H1 (cell line): ENCODE measurements at regions not wholly inside any gene's neighbourhood (a gene's known extent, or its start where the extent isn't known, plus 50 kb on each side); places are given as distances from the start of the nearest gene placed in this dataset.

Experiments used
- CTCF ChIA-PET: fragments of 300-600 bp; sonication (Branson Sonifier 250); formaldehyde crosslinking; loops from one replicate; lab custom pipeline; 2021; ENCODE audit not compliant: partially characterized antibody; lab: Charles Lee
- POLR2A ChIA-PET: fragments of 300-600 bp; sonication (Branson Sonifier 250); formaldehyde crosslinking; loops from one replicate; lab custom pipeline; 2021; ENCODE audit warnings: inconsistent platforms; ENCODE audit not compliant: partially characterized antibody; lab: Charles Lee
- DNase-seq, 2 experiments: peaks; one replicate each; pipeline versions ENCODE4 v3.0.0 to v3.0.0-alpha.2; 2010 to 2022; ENCODE audit warnings: low spot score in 2 of 2, low read depth in 1 of 2, mixed read lengths in 1 of 2
- FAIRE-seq: peaks from 2 replicates; lab custom pipeline; 2011; peaks lifted over from hg19 to GRCh38; lab: Jason Lieb, UNC
- H2AFZ ChIP-seq: 2 replicates; pipeline ENCODE4 v1.8.1; 2012; ENCODE audit warnings: low read length, inconsistent platforms
- H2AK5ac ChIP-seq: 2 replicates; pipeline ENCODE4 v1.6.1; 2013; ENCODE audit warnings: low read depth, low read length
- H2BK120ac ChIP-seq: replicated peaks from 2 replicates; pipeline ENCODE3; 2013; ENCODE audit warnings: low read depth, low read length, inconsistent platforms
- H2BK12ac ChIP-seq: 2 replicates; pipeline ENCODE4 v1.6.1; 2013; ENCODE audit warnings: low read depth, low read length
- H2BK15ac ChIP-seq: 2 replicates; pipeline ENCODE4 v1.6.1; 2013; ENCODE audit warnings: low read length
- H2BK20ac ChIP-seq: 2 replicates; pipeline ENCODE4 v1.6.1; 2013; ENCODE audit warnings: low read length
- H2BK5ac ChIP-seq: 2 replicates; pipeline ENCODE4 v1.6.1; 2013; ENCODE audit warnings: low read depth, low read length
- H3K14ac ChIP-seq: 2 replicates; pipeline ENCODE4 v1.6.1; 2013; ENCODE audit warnings: inconsistent platforms; ENCODE audit not compliant: insufficient read length
- H3K18ac ChIP-seq: 2 replicates; pipeline ENCODE4 v1.6.1; 2013; ENCODE audit warnings: low read length; ENCODE audit errors: extremely low read depth
- H3K23ac ChIP-seq: 2 replicates; pipeline ENCODE4 v1.6.1; 2013; ENCODE audit warnings: inconsistent platforms; ENCODE audit not compliant: insufficient read length
- H3K23me2 ChIP-seq: 2 replicates; pipeline ENCODE4 v1.6.1; 2013; ENCODE audit warnings: low read depth, low read length
- H3K27ac ChIP-seq: 2 replicates; pipeline ENCODE4 v1.6.1; 2011; ENCODE audit warnings: low read depth, low read length, inconsistent platforms
- H3K27me3 ChIP-seq, 4 experiments: replicated peaks in 1 of 4; 1 replicate in 1 of 4; 2 replicates in 3 of 4; pipeline versions ENCODE4 v1.6.1 to v1.8.1; 2011 to 2013; ENCODE audit warnings: low read length in 3 of 4, mild to moderate bottlenecking in 3 of 4, inconsistent platforms in 2 of 4, mixed read lengths in 2 of 4, moderate library complexity in 1 of 4; ENCODE audit not compliant: control insufficient read depth in 3 of 4, insufficient read depth in 3 of 4; ENCODE audit errors: extremely low read depth in 1 of 4
- H3K36me3 ChIP-seq, 4 experiments: 2 replicates each; pipeline versions ENCODE4 v1.6.1 to v1.8.1; 2011 to 2013; ENCODE audit warnings: mild to moderate bottlenecking in 4 of 4, low read length in 3 of 4, moderate library complexity in 2 of 4, control low read depth in 1 of 4, inconsistent platforms in 1 of 4; ENCODE audit not compliant: insufficient read depth in 4 of 4, control insufficient read depth in 2 of 4
- H3K4ac ChIP-seq: replicated peaks from 2 replicates; pipeline ENCODE3; 2013; ENCODE audit warnings: low read length, low read depth, mixed read lengths, inconsistent platforms; ENCODE audit not compliant: insufficient read length
- H3K4me1 ChIP-seq, 4 experiments: replicated peaks in 1 of 4; 1 replicate in 1 of 4; 2 replicates in 3 of 4; pipeline versions ENCODE4 v1.6.1 to v1.8.1; 2011 to 2013; ENCODE audit warnings: low read length in 3 of 4, inconsistent platforms in 2 of 4, mixed read lengths in 1 of 4; ENCODE audit not compliant: insufficient read depth in 4 of 4, control insufficient read depth in 3 of 4
- H3K4me2 ChIP-seq, 2 experiments: 2 replicates each; pipeline versions ENCODE4 v1.6.1 to v1.8.1; 2011 to 2013; ENCODE audit warnings: low read depth in 2 of 2, low read length in 2 of 2, control low read depth in 1 of 2, inconsistent platforms in 1 of 2, mild to moderate bottlenecking in 1 of 2; ENCODE audit not compliant: insufficient read depth in 1 of 2
- H3K4me3 ChIP-seq, 4 experiments: fragments of 200-600, 300-600 bp in 1 of 4; sonication (generic), shearing (Covaris generic), sonication (Bioruptor Twin) in 1 of 4; 2 replicates each; pipeline versions ENCODE4 v1.5.1 to v1.8.1; 2011 to 2016; ENCODE audit warnings: low read length in 4 of 4, low read depth in 3 of 4, control low read depth in 2 of 4, inconsistent platforms in 2 of 4, mild to moderate bottlenecking in 2 of 4, mixed read lengths in 1 of 4, moderate library complexity in 1 of 4; ENCODE audit not compliant: insufficient read depth in 2 of 4; ENCODE audit errors: extremely low read depth in 1 of 4
- H3K56ac ChIP-seq: replicated peaks from 2 replicates; pipeline ENCODE3; 2013; ENCODE audit warnings: low read depth, mild to moderate bottlenecking, mixed read lengths, low read length, inconsistent platforms; ENCODE audit not compliant: insufficient read length
- H3K79me1 ChIP-seq: 2 replicates; pipeline ENCODE4 v1.6.1; 2013; ENCODE audit warnings: low read depth, low read length, control low read depth
- H3K79me2 ChIP-seq, 2 experiments: 2 replicates each; pipeline versions ENCODE4 v1.6.1 to v1.8.1; 2012 to 2013; ENCODE audit warnings: low read length in 2 of 2, mild to moderate bottlenecking in 2 of 2, inconsistent platforms in 1 of 2; ENCODE audit not compliant: insufficient read depth in 2 of 2, control insufficient read depth in 1 of 2
- H3K9ac ChIP-seq, 4 experiments: replicated peaks in 1 of 4; 1 replicate in 1 of 4; 2 replicates in 3 of 4; pipeline versions ENCODE4 v1.6.1 to v1.8.1; 2011 to 2013; ENCODE audit warnings: low read depth in 3 of 4, low read length in 3 of 4, control low read depth in 2 of 4, mild to moderate bottlenecking in 2 of 4, moderate library complexity in 2 of 4, inconsistent platforms in 1 of 4; ENCODE audit errors: extremely low read depth in 1 of 4
- H3K9me3 ChIP-seq, 2 experiments: 2 replicates each; pipeline versions ENCODE4 v1.6.1 to v1.8.1; 2012 to 2013; ENCODE audit warnings: mild to moderate bottlenecking in 2 of 2, moderate library complexity in 2 of 2, control low read depth in 1 of 2, inconsistent platforms in 1 of 2, low read depth in 1 of 2, low read length in 1 of 2, mixed read lengths in 1 of 2; ENCODE audit not compliant: insufficient read depth in 2 of 2
- H4K20me1 ChIP-seq, 2 experiments: replicated peaks in 1 of 2; 2 replicates each; pipeline versions ENCODE3 to v1.8.1; 2011 to 2013; ENCODE audit warnings: inconsistent platforms in 2 of 2, low read length in 2 of 2, mild to moderate bottlenecking in 1 of 2; ENCODE audit not compliant: insufficient read depth in 2 of 2, control insufficient read depth in 1 of 2
- H4K5ac ChIP-seq: 2 replicates; pipeline ENCODE4 v1.6.1; 2013; ENCODE audit warnings: low read length, low read depth, mixed read lengths, inconsistent platforms; ENCODE audit not compliant: insufficient read length
- H4K8ac ChIP-seq: 2 replicates; pipeline ENCODE4 v1.8.0; 2013; ENCODE audit warnings: mild to moderate bottlenecking, moderate library complexity, low read length, inconsistent platforms; ENCODE audit not compliant: insufficient read depth; ENCODE audit errors: extremely low read depth
- H4K91ac ChIP-seq: replicated peaks from 2 replicates; pipeline ENCODE3; 2013; ENCODE audit warnings: low read length, mixed read lengths, inconsistent platforms; ENCODE audit not compliant: insufficient read length
- BRCA1 ChIP-seq: IDR thresholded peaks from 2 replicates; pipeline ENCODE4 v1.6.1; 2012; ENCODE audit warnings: low read depth, low read length, improper control_type of control experiment
- CBX5 ChIP-seq: fragments of 300-800, 300-1000 bp; sonication (generic); IDR thresholded peaks from 2 replicates; pipeline ENCODE4 v1.7.1; 2016; ENCODE audit warnings: antibody characterized with exemption, low read length, low read depth
- GABPA ChIP-seq: IDR thresholded peaks from 2 replicates; pipeline ENCODE4 v1.6.1; 2011; ENCODE audit warnings: mild to moderate bottlenecking, low read length, moderate library complexity, borderline replicate concordance; ENCODE audit not compliant: insufficient read depth
- MAFK ChIP-seq: IDR thresholded peaks from 2 replicates; pipeline ENCODE4 v1.6.1; 2012; ENCODE audit warnings: low read depth, mild to moderate bottlenecking, improper control_type of control experiment, low read length
- POU5F1 ChIP-seq: IDR thresholded peaks from 2 replicates; pipeline ENCODE4 v1.6.1; 2011; ENCODE audit warnings: low read depth, mild to moderate bottlenecking, low read length, moderate library complexity
- RBBP5 ChIP-seq: IDR thresholded peaks from 2 replicates; pipeline ENCODE4 v1.7.1; 2012; ENCODE audit warnings: low read depth, mild to moderate bottlenecking, inconsistent platforms, low read length, moderate library complexity, borderline replicate concordance
- RNF2 ChIP-seq: fragments of 200-900, 300-1000 bp; sonication (generic); IDR thresholded peaks from 2 replicates; pipeline ENCODE4 v1.7.1; 2016; ENCODE audit warnings: borderline replicate concordance, low read depth, mild to moderate bottlenecking, antibody characterized with exemption, low read length; ENCODE audit not compliant: poor library complexity, severe bottlenecking; ENCODE audit errors: missing control alignments
- RXRA ChIP-seq: IDR thresholded peaks from 2 replicates; pipeline ENCODE4 v1.6.1; 2011; ENCODE audit warnings: low read depth, mild to moderate bottlenecking, low read length, moderate library complexity; ENCODE audit not compliant: insufficient read depth
- SP1 ChIP-seq: IDR thresholded peaks from 2 replicates; pipeline ENCODE4 v1.6.1; 2011; ENCODE audit warnings: low read depth, low read length
- TAF1 ChIP-seq: IDR thresholded peaks from 2 replicates; pipeline ENCODE4 v1.6.1; 2011; ENCODE audit warnings: mild to moderate bottlenecking, low read depth, low read length
- TCF12 ChIP-seq: IDR thresholded peaks from 2 replicates; pipeline ENCODE4 v1.6.1; 2011; ENCODE audit warnings: low read depth, mild to moderate bottlenecking, low read length
- WGBS, 2 experiments: shearing (Covaris generic) in 1 of 2; methylation state at CpG; one replicate each; pipeline versions ENCODE4 v1.1.6 to v1.1.7; 2013 to 2015; ENCODE audit warnings: low lambda C conversion rate in 2 of 2, mixed read lengths in 2 of 2, inconsistent platforms in 1 of 2, low coverage in 1 of 2, missing lambda C conversion rate in 1 of 2; ENCODE audit not compliant: insufficient replicate concordance in 2 of 2, insufficient coverage in 1 of 2, insufficient read length in 1 of 2; ENCODE audit errors: extremely low coverage in 1 of 2, missing lambda C conversion rate in 1 of 2; 5-methylcytosine and 5-hydroxymethylcytosine counted together
- TF ChIP-seq, protein P1 (sequence below): IDR thresholded peaks from 2 replicates; pipeline ENCODE4 v1.6.1; 2012; ENCODE audit warnings: low read length, inconsistent platforms
- TF ChIP-seq, protein P2 (sequence below): IDR thresholded peaks from 2 replicates; pipeline ENCODE4 v1.6.1; 2012; ENCODE audit warnings: inconsistent platforms

DNA sequence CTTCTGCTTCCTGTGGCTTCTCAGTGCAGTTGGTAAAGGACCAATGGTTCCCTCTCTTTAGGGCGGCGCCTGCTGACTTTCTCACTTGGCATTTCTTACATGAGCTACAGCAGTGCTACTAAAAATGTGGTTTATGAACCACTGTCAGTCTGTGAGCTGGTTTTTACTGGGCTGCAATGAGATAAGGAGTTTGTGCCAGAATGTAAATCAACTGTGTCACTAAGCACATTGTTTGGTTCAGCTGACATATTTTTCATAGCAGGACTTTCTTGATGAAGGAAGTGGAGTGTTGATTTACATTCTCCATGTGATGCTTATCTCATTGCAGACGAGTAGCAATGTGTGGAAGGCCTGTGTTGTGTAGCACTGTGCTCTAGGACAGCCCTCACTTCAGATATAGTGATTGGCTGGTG is 463.3 kb downstream of the SOX6 start:
- Histone ChIP-seq H3K4me1 (no peaks in the 10 kb centered on the region), H3K79me1 (no peaks in the 10 kb centered on the region), H3K36me3 (no peaks in the 10 kb centered on the region; a peak in 1 of 8 replicates), H2BK120ac (no peak overlapping the region), H3K27ac (no peak overlapping the region), H2BK20ac (no peak overlapping the region), H3K23ac (no peak overlapping the region), H3K27me3 (no peaks in the 10 kb centered on the region), H2AFZ (no peak overlapping the region), H4K5ac (no peak overlapping the region), H3K14ac (no peak overlapping the region), H4K8ac (no peak overlapping the region), H2BK12ac (no peak overlapping the region), H3K9me3 (no peaks in the 10 kb centered on the region), H3K4ac (no peak overlapping the region), H2AK5ac (no peak overlapping the region), H4K20me1 (no peaks in the 10 kb centered on the region), H3K4me3 (no peak overlapping the region), H3K56ac (no peak overlapping the region), H3K79me2 (no peaks in the 10 kb centered on the region), H3K4me2 (no peak overlapping the region), H3K9ac (no peak overlapping the region), H2BK5ac (no peak overlapping the region), H3K18ac (no peak overlapping the region), H4K91ac (no peak overlapping the region), H2BK15ac (no peak overlapping the region), H3K23me2 (no peaks in the 10 kb centered on the region)
- WGBS, 2 experiments, result 65% methylated on average over 3 of the region's 3 CpGs; no CpG with 5 or more reads in 1 of the 2 experiments
- CTCF ChIA-PET, result interaction anchor here (0.8 to 3.6 kb wide), 6 partner anchors 8 to 66 kb away, joined by 3 to 9 read pairs (median 4); no protein-coding TSS in a partner anchor
- POLR2A ChIA-PET, result no interaction called here
- FAIRE-seq (no peak), DNase-seq (no peak)
- TF ChIP-seq, protein P1, sequence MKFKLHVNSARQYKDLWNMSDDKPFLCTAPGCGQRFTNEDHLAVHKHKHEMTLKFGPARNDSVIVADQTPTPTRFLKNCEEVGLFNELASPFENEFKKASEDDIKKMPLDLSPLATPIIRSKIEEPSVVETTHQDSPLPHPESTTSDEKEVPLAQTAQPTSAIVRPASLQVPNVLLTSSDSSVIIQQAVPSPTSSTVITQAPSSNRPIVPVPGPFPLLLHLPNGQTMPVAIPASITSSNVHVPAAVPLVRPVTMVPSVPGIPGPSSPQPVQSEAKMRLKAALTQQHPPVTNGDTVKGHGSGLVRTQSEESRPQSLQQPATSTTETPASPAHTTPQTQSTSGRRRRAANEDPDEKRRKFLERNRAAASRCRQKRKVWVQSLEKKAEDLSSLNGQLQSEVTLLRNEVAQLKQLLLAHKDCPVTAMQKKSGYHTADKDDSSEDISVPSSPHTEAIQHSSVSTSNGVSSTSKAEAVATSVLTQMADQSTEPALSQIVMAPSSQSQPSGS, result no peak
- TF ChIP-seq POU5F1, result no peak
- TF ChIP-seq RXRA, result no peak
- no peak for TF ChIP-seq MAFK
- TF ChIP-seq CBX5, result no peak
- TF ChIP-seq, protein P2, sequence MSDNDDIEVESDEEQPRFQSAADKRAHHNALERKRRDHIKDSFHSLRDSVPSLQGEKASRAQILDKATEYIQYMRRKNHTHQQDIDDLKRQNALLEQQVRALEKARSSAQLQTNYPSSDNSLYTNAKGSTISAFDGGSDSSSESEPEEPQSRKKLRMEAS, result no peak
- TF ChIP-seq SP1, result no peak
- no peak for TF ChIP-seq BRCA1
- no peak for TF ChIP-seq GABPA
- TF ChIP-seq RNF2, result no peak
- no peak for TF ChIP-seq RBBP5
- TF ChIP-seq TCF12, result no peak
- TF ChIP-seq TAF1, result no peak
